BJ (cell line): ENCODE measurements at regions not wholly inside any gene's neighbourhood (a gene's known extent, or its start where the extent isn't known, plus 50 kb on each side); places are given as distances from the start of the nearest gene placed in this dataset.

ENCODE experiments used
- CTCF ChIA-PET: fragments of 350-600 bp; formaldehyde crosslinking; extraction: SDS; loops from one replicate; lab custom pipeline; 2021; ENCODE audit warnings: antibody characterized with exemption, inconsistent platforms; lab: Yijun Ruan, JAX
- POLR2A ChIA-PET: fragments of 300-600 bp; sonication (Branson Sonifier 250); formaldehyde crosslinking; extraction: SDS; loops from one replicate; lab custom pipeline; 2021; ENCODE audit warnings: antibody characterized with exemption; lab: Charles Lee
- DNase-seq: peaks from one replicate; pipeline ENCODE4 v3.0.0-alpha.2; 2011; ENCODE audit warnings: low read depth
- H3K27me3 ChIP-seq: 2 replicates; pipeline ENCODE4 v1.6.0; 2011; ENCODE audit warnings: low read length; ENCODE audit not compliant: control insufficient read depth, insufficient read depth
- H3K36me3 ChIP-seq: 2 replicates; pipeline ENCODE4 v1.5.1; 2011; ENCODE audit warnings: low read length; ENCODE audit not compliant: control insufficient read depth, insufficient read depth
- H3K4me3 ChIP-seq: 2 replicates; pipeline ENCODE4 v1.5.1; 2011; ENCODE audit warnings: low read depth, mild to moderate bottlenecking, control low read depth, low read length
- CTCF ChIP-seq: IDR thresholded peaks from 2 replicates; pipeline ENCODE4 v1.5.1; 2011; ENCODE audit warnings: low read depth, mild to moderate bottlenecking, control low read depth, inconsistent platforms, low read length, moderate library complexity; ENCODE audit not compliant: insufficient read depth

DNA sequence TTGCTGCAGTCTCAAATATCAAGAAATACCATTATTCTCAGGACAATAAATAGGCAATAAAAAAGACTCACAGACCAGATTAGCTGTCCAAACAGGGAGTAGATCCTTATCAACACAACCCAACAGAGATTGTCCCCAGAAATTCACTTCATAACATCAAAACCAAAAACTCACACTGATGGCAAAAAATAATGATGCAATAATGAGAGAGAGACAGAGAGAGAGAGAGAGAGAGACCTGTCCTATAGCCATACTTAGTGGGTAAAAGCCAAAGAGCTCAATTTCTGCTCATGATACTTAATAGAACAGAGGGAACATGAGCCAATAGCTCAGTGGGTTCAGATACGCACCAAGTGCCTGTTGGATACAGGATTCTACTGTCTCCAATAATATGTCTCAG is 244.5 kb downstream of the FAM72C start:
- DNase-seq = no peak
- Histone ChIP-seq H3K4me3 (no peak overlapping the region), H3K36me3 (no peaks in the 10 kb centered on the region), H3K27me3 (no peaks in the 10 kb centered on the region)
- ChIA-PET CTCF (no interaction called here), POLR2A (no interaction called here)
- no peak for TF ChIP-seq CTCF

GRCh38 chr1:143721024-143721373 is 250.8 kb downstream of the FAM72C start:
- no peak for TF ChIP-seq CTCF
- Histone ChIP-seq H3K36me3 (no peaks in the 10 kb centered on the region), H3K4me3 (no peak overlapping the region), H3K27me3 (no peaks in the 10 kb centered on the region)
- ChIA-PET CTCF (no interaction called here), POLR2A (no interaction called here)
- no peak for DNase-seq

- ChIA-PET CTCF (no interaction called here), POLR2A (no interaction called here)
- no peak overlapping the region for H3K4me3 ChIP-seq
- H3K36me3 ChIP-seq = no peaks in the 10 kb centered on the region
- H3K27me3 ChIP-seq = no peaks in the 10 kb centered on the region
- no peak for TF ChIP-seq CTCF
- DNase-seq = no peak
These were observed 251.4 kb downstream of the FAM72C start for GRCh38 chr1:143720087-143721023.

- no peaks in the 10 kb centered on the region for H3K36me3 ChIP-seq
- H3K4me3 ChIP-seq = no peak overlapping the region
- ChIA-PET CTCF (no interaction called here), POLR2A (no interaction called here)
- DNase-seq = no peak
- TF ChIP-seq CTCF = no peak
- H3K27me3 ChIP-seq = no peaks in the 10 kb centered on the region
These were observed 253.3 kb downstream of the FAM72C start for GRCh38 chr1:143718524-143718923.

DNA sequence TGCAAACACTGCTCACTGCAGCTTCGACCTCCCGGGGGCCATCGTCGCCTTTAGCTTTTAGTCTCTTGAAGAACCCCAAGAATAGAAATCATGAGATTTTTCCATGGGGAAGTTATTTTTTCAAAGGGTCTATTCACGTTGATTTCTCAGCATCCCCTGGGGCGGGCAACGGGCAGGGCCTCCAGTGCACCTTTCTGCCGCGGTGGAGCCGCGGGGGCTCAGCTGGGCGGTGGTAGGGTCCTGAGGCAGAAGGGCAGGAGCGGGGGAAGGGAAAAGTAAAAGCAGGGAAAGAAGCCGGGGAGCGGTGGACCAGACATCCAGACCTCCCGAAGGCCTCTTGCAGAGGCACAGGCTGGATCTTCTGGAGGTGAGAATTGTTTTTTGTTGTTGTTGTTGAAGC is 253.8 kb downstream of the FAM72C start:
- ChIA-PET POLR2A (no interaction called here), CTCF (no interaction called here)
- H3K27me3 ChIP-seq = no peaks in the 10 kb centered on the region
- DNase-seq = no peak
- no peak for TF ChIP-seq CTCF
- no peak overlapping the region for H3K4me3 ChIP-seq
- H3K36me3 ChIP-seq = no peaks in the 10 kb centered on the region
